ENCODE measurements at regions not wholly inside any gene's neighbourhood (a gene's known extent, or its start where the extent isn't known, plus 50 kb on each side); places are given as distances from the start of the nearest gene placed in this dataset.
"Not testable (repeated sequence)": the region's sequence is repeated elsewhere in the genome, so short reads cannot be mapped to it uniquely, and the experiment has no call there.

DNA sequence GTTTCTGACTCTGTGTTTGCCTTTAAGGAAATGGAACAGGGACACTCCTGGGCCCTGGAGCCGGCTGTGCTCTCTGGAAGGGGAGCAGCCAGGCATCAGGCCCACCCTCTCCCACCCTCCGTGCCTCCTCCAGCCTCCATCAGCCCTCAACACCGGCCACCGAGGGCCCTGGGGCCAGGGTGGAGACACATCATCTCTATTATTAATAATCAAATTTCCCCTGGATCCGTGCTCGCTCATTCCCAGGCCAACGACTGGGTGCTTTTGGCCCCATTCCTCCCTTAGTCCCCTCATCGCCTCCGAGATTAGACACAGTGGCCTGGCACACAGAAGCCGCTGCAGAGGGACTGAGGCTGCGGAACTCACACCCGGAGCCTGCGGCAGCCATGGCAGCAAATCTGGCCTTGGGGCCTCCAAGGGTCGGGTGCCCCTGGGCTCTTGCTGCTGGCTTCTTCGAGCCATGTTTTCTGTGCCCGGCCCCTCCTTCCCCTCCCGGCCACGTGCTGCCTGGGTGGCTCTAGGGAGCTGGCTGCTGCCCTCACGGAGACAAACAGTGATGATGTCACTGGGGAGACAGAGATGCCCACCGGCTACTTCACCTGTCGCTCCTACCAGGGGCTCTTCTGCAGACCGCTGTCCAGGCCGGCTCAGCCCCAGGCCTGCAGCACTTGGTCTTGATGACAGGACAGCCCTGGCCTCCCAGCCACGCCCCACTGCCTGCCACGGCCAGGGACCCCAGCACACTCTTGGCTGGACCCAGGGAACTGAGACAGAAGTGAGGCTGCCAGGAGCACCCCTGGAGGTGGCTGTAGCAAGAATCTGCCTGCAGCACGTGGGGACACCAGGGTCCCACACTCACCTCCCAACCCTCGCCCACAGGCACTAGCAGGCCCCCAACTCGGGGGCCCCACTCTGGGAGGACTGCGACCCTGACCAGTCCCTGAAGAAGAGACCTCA is 76.6 kb upstream of the PPP1R26 start:
- in situ Hi-C loops (cut with MboI; ENCODE audit: low pct_unique_long_range_greater_than_20kb, low sequenced_read_pairs) = no loop called here
- DNase-seq = no peak

DNA sequence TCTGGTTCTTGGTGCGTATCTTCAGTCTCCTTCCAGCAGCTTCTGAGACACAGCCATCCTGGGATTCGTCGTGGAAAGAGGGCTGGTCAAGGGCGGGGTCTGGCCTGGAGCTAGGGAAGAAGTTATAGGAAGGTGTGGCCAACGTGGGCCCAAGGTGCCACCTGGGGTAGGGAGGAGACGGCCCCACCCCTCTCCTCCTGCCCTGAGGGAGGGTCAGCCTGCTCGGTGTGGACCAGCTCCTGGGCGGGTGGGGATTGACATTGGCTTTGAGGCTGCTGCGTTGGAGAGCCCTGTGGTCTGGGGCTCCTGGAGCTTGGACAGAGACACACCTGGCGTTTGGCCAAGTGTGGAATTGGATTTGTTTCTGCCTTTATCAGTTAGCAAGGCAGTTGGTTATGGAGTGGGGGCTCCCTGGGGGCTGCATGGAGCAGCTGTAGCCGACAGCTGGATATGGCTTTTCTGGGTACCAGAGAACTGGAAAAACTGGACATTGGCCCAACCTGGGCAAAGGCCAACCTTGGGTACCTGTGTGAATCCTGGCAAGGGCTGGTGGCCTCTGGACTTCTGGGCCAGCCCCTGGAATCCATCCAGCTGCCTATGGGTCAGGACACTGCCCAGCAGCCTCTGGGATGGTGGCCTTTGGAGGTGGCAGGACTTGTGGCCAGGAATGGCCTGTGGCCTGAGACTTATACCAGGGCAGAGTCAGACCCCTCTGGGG is 75.7 kb upstream of the PPP1R26 start:
- in situ Hi-C loops (cut with MboI; ENCODE audit: low pct_unique_long_range_greater_than_20kb, low sequenced_read_pairs) = no loop called here
- no peak for DNase-seq

DNA sequence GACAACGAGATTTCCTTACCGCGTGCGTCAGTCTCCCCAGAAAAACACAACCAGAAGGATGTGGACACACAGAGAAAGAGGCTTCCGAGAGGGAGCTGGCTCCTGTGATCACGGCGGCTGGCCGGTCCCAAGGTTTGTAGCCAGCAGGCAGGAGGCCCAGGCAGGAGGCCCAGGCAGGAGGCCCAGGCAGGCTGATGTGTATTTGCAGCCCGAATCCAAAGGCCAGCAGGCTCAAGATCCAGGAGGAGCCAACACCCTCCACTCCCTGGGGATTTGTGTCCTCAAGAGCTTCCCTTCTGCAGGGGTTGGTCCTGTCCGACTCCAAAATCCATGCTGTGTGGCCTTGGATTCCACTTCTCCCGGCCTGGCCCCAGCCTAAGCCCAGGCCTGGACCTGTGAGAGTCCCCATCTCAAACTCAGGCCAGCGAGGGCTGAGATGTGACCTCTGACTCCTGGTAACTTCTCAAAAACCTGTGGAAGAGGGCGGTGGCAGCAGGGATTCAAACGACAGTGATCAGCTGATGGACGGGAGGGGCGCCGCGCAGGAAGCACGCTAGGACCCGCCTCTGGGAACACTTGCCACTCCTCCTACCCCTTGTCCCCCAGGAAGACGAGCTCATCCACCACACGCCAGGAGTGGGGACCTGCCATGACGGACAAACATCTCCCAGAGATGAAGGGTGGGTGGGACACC is 75.0 kb upstream of the PPP1R26 start:
- DNase-seq = no peak
- in situ Hi-C loops (cut with MboI; ENCODE audit: low pct_unique_long_range_greater_than_20kb, low sequenced_read_pairs) = no loop called here

DNA sequence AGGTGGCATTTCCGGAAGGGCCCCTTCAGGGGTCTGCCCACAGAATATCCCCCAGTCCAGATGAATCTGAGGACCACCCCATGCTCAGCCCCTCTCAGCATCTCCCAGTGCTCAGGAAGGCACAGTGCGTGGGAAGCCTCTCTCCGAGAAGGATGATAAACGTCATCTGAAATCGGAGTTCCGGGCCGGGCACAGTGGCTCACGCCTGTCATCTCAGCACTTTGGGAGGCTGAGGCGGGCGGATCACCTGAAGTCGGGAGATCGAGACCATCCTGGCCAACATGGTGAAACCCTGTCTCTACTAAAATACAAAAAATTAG is 74.5 kb upstream of the PPP1R26 start:
- in situ Hi-C loops (cut with MboI; ENCODE audit: low pct_unique_long_range_greater_than_20kb, low sequenced_read_pairs); DNase-seq: not testable (repeated sequence)

DNA sequence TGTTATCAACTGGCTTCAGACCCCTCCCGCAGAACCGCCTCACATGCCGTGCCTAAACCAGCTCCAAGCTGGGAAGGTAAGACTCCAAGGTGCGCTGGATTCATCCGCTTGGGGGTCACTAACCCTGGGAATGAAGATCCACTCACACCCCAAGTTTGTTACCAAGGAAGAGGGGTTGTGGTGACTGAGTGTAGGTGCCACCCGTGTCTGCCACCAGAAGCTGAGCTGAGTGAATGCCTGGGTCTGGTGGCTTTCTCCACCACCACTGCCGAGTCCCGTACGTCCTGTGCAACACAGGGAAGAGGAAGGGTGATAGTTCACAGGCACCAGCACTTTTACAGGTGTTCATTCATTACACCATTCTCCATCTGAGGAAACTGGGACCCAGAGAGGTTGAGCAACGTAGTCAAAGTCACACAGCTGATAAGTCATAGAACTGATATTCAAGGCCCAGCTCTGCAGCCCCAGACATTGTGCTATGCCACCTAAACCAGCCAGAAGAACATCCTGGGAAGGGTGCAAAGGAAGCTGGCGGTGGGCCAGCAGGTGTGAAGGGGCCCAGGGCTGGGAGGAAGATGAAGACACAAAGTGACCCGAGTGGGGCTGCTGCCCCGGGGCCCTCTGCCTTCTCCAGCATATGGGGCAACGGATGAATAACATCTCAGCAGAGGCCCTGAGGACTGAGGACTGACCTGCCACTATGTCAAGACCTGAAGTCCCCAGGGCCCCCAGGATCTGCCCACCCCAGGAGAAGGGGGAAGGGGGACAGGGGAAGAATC is 70.9 kb upstream of the PPP1R26 start:
- in situ Hi-C loops (cut with MboI; ENCODE audit: low pct_unique_long_range_greater_than_20kb, low sequenced_read_pairs) = no loop called here
- no peak for DNase-seq

DNA sequence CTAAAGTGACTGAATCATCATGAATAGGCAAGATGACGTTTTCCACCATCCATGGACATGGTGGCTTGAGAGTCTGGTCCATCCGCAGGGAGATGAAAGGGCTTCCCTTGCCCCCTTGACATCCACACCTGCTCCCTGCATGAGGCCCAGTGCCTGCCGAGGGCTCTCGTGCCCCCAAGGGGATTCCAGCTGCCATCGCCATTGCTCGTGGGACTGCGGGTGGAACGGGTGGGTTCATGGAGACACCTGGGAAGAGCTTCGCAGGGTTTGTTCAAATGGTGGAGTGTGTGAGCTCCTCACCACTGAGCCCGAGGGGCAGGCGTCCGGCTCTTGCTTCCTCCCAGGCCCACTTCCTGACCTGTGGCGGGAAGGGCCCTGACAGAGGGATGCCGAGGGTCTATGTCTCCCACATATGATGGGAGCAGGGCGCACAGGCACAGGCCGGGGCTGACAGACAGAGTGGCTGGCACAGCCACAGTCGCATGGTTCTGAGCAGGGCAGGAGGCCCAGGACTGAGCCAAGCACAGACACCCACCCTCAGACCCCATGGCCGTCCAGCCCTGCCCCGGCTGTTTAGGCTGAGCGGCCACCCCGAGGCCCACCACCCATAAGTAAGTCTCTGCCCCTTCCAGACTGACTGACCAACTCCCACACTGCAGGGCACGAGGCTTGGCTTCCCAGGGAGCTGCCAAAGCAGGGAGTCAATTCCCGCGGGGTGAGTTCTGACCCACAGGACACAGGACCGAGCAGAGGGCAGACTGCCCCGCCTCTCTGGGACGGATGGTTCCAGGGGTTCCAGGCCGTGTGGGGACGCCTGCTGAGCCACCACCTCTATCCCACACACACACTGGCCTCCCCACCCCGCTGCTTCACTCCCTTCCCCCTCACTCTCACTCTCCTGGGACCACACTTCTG is 70.0 kb upstream of the PPP1R26 start:
- in situ Hi-C loops (cut with MboI; ENCODE audit: low pct_unique_long_range_greater_than_20kb, low sequenced_read_pairs) = no loop called here
- no peak for DNase-seq

DNA sequence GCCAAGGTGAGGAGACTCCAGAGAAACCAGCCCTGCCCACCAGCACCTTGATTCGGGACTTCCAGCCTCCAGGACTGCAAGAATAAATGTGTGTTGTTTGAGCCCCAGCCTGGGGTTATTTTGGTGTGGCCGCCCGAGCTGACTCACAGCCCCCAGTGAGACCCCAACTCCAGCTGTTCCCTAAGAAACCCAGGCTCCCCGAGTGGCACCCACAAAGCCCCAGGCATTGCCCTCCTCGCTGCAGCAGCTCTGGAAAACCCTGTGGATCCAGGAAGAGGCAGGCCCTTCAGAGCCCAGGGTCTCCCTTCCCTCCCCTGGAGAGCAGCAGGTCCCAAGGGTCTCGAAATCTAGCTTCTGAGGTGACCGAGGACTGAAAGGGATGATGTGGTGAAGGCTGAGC is 69.2 kb upstream of the PPP1R26 start:
- in situ Hi-C loops (cut with MboI; ENCODE audit: low pct_unique_long_range_greater_than_20kb, low sequenced_read_pairs) = no loop called here
- DNase-seq = no peak

DNA sequence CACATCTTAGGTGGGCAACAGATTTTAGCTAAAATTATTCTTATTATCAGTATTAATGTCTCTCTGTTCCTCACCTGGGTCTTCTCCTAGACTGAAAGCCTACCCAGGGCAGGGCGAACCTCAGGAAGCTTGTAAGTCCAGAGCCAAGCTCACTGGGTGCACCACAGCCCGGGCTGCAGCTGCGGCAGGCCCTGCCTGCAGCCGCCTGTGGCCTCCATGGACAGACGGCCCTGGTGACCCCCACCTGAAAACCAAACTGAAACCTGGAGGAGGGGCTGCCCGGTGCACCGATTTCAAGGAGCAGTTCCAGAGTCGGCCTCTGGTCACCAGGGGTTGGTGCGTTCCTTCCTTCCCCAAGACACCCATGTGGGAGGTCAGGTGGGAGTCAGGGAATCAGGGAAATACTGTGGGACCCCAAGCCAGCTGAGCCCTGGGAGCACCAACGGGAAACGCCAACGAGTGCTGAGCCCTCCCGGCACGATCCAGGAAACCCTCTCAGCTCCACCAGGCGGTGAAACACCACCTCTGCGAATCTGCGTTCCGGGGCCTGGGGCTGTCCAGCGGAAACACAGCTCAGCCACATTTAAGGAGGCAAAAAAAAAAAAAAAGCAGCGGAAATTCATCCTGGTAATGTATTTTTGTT is 68.6 kb upstream of the PPP1R26 start:
- DNase-seq = no peak
- in situ Hi-C loops (cut with MboI; ENCODE audit: low pct_unique_long_range_greater_than_20kb, low sequenced_read_pairs) = no loop called here

DNA sequence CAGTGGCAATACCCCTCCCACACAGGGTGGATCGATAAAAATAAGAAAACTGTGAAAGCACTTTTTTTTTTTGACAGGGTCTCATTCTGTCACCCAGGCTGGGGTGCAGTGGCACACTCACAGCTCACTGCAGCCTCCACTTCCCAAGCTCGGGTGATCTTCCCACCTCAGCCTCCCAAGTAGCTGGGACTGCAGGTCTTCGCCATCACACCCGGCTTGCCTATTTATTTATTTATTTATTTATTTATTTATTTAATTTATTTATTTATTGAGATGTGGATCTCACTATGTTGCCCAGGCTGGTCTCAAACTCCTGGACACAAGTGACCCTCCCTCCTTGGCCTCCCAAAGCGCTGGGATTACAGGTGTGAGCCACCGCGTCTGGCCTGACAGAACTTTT is 68.0 kb upstream of the PPP1R26 start:
- in situ Hi-C loops (cut with MboI; ENCODE audit: low pct_unique_long_range_greater_than_20kb, low sequenced_read_pairs); DNase-seq: not testable (repeated sequence)

DNA sequence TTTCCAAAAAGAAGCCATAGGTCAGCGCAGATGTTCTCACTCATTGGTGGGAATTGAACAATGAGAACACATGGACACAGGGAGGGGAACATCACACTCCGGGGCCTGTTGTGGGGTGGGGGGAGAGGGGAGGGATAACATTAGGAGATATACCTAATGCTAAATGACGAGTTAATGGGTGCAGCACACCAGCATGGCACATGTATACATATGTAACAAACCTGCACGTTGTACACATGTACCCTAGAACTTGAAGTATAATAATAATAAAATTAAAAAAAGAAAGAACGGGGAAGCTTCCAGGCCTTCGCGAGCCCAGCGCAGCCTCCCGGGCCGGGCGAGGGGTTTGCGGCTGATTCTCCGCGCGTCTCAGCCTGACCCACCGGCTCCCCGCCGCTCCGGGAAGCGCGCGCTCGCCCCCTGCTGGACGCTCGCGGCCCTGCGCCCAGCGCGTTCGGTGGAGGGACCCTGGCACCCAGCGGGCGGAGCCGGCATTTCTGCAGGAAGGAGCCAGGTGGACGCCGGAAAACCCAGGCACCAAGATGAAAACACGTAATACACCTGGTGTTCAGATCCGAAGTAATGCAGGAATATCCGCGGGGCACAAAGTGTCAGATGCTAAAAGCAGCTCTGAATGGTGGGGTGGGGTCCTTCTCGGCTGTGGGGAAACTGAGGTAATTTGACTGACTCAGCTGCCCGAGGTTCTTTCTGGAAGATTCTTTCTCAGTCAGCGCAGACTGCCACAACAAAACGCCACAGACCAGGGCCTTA is 67.1 kb upstream of the PPP1R26 start:
- DNase-seq = peak; percentile 76
- in situ Hi-C loops (cut with MboI; ENCODE audit: low pct_unique_long_range_greater_than_20kb, low sequenced_read_pairs) = not testable (repeated sequence)

DNA sequence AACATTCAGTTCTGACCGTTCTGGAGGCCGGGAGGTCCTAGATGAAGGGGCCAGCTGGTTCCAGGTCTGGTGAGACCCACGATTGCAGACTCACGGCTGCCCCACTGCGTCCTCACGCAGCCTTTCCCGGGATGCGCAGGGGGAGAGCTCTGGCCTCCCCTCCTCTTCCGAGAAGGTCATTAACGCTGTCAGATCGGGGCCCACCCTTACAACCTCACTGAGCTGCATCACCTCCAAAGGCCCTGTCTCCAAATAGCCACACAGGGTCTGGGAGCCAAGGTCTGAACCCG is 66.6 kb upstream of the PPP1R26 start:
- no peak for DNase-seq
- in situ Hi-C loops (cut with MboI; ENCODE audit: low pct_unique_long_range_greater_than_20kb, low sequenced_read_pairs) = no loop called here

DNA sequence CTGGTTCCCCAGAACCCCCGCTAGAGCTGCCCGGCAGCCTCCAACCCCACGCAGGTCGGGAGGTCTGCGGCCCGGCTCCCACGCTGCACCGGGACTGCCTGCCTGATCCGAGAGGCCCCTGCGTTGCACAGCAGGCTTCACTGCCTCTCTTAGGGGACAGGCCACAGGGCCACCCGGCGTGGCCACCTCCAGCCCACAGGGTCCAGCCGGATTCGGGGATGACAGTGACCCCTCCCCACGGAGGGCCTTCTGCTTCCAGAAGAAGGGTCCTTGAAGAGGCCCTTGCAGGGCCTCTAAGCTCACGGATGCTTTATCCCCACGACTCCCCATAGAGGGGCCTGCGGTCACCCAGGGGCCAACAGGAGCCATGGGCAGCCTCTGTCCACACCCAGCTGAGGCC is 66.1 kb upstream of the PPP1R26 start:
- in situ Hi-C loops (cut with MboI; ENCODE audit: low pct_unique_long_range_greater_than_20kb, low sequenced_read_pairs) = no loop called here

DNA sequence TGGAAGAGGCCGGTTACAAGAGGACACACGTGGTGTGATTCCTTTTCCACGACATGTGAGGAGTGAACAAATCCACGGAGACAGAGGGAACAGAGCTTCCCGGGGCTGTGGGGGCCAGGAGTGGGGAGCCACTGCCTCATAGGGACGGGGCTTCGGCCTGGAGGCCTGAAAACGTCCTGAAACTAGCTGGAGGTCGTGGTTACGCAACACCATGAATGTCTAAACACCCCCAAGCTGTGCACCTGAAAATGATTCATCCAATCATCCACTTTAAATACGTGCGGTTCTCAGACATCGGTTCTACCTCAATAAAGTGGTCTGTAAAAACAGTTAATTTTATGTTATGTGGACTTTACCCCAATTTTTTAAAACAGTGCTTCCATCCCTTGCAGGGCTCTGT is 65.3 kb upstream of the PPP1R26 start:
- in situ Hi-C loops (cut with MboI; ENCODE audit: low pct_unique_long_range_greater_than_20kb, low sequenced_read_pairs) = no loop called here

More for the DNA sequence above, 66.1 kb upstream of the PPP1R26 start:
- no peak for DNase-seq

DNA sequence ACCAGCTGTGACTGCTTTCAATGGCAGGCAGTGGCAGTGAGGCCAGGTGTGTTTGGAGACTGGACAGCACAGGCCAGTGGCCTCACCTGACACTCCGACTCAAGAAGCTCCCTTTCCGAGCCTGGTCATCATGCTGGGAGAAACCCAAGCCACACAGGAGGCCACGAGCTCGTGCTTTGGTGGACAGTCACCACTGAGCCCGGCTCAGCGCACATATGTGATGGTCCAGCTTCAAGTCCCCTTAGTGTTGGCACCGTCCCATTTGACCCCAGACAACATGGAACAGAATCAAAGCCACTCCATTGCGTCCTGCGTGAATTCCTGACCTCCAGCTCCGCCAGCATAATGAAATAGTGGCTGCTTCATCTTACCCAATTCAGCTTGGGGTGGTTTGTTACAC is 64.0 kb upstream of the PPP1R26 start:
- in situ Hi-C loops (cut with MboI; ENCODE audit: low pct_unique_long_range_greater_than_20kb, low sequenced_read_pairs) = no loop called here
- no peak for DNase-seq

More for the DNA sequence above, 65.3 kb upstream of the PPP1R26 start:
- DNase-seq = no peak

DNA sequence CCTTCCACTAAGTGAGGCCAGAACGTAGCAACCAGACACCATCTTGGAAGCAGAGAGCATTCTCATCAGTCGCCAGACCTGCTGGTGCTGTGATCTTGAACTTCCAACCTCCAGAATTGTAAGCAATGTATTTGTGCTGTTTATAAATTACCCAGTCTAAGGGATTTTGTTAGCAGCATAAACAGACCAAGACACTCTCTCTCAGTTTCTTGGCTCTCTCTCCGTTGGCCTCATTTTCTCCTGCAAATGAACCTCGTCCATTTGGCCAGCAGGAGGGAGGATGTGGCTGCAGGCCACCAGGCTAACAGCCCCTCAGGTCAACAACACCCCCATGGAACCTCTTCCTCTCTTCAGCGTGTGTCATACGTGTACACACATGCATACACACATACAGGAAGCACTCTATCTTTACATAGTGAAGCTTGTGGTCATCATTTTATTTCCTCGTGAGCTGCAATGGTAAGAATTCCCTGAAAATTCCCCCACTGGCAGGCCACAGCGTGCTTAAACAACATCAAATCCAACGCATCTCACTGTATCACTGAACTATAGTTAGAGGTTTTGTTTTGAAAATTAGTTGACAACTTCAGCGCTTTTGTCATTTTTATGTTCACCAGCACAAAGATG is 62.8 kb upstream of the PPP1R26 start:
- DNase-seq = no peak
- in situ Hi-C loops (cut with MboI; ENCODE audit: low pct_unique_long_range_greater_than_20kb, low sequenced_read_pairs) = no loop called here

DNA sequence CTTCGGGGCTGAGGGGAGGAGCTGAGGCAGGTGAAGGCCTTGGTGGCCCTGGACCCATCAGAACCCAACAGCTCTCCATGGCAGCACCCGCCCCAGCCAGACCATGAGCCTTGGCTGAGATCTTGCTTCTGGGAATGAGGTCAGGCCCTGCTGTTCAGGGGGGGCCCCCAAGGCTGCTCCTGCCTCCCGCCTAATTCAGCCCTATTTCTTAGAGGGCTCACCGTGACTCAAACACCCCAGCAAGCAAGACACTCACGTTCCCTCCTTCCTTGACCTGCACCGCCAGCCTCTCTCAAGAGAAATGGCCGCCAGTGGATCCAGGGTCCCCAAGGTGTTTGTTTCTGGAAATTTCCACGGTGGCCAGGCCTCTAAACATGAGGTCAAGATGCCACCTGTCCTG is 61.4 kb upstream of the PPP1R26 start:
- in situ Hi-C loops (cut with MboI; ENCODE audit: low pct_unique_long_range_greater_than_20kb, low sequenced_read_pairs) = no loop called here
- no peak for DNase-seq

DNA sequence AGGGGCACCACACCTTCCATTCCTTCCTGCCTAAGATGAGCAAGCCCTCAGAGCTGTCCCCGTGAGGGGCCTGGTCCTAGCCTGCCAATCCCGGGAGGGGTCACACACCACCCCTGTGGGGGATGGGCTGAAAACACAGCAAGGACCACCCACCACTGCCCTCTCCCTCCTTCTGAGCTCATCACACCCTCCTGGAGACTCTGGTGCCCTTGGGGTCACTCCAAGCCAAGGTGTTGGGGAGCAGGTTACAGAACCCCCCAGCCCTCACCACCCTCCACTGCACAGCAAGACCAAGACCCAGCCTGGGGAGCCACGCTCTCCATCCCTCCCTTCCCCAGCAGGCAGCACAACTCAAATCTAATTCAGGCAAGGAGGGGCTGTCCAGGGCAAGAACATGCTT is 60.5 kb upstream of the PPP1R26 start:
- DNase-seq = no peak
- in situ Hi-C loops (cut with MboI; ENCODE audit: low pct_unique_long_range_greater_than_20kb, low sequenced_read_pairs) = no loop called here

Data from KBM-7 (cell line).